ENCODE measurements at regions not wholly inside any gene's neighbourhood (a gene's known extent, or its start where the extent isn't known, plus 50 kb on each side); places are given as distances from the start of the nearest gene placed in this dataset.

DNA sequence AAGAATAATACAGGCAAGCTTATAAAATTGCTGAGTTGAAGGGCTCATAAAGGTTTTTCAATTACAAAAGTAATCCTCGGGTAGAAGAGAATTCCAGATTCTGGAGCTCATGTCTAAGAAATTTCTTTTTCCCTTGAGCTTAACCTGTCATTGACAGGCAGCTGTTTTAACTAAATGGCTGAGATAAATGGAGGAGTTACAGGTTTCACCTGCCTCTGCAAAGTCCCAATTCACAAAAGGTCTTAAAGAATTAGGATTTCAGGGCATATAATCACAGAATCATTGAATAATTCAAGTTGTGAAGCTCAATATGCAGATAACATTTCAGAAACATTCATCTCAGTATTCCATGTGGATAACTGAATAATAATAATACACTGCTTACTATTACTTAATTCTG is 660.1 kb upstream of the NRSN1 start:
- H3K4me3 ChIP-seq (ENCODE audit: insufficient read depth in 1 of 2, low read depth in 1 of 2, low read length in 2 of 2), result no peak overlapping the region

DNA sequence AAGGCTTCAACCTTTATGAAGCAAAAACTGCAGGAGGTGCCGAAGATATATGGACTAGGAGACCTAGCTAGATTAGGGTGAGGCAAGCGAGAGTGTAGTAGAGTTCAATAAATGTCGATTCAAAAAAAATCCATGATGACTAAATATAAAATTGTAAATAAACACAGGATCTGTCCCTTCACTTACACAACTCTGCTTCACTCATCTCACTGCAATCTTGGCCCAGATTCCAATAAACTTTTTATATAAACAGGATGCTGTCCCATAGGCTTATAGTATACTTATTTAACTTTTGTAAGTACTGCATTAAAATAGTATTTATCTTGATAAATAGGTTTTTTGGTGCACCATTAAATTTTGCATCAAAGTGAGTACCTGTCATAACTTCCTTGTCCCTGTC is 648.4 kb upstream of the NRSN1 start:
- Histone ChIP-seq H2AFZ (ENCODE audit: low read depth, low read length) (no peak overlapping the region), H2AK5ac (ENCODE audit: low read length, severe bottlenecking) (no peak overlapping the region), H3K36me3 (ENCODE audit: control insufficient read depth in 1 of 2, insufficient read depth in 2 of 2, low read depth in 1 of 2, low read length in 2 of 2) (no peaks in the 10 kb centered on the region), H3K23ac (ENCODE audit: low read length in 2 of 2) (no peak overlapping the region), H2BK15ac (ENCODE audit: low read depth, poor library complexity, severe bottlenecking) (no peak overlapping the region), H3K4me2 (ENCODE audit: low read length, poor library complexity, severe bottlenecking) (no peak overlapping the region), H3K4me3 (ENCODE audit: insufficient read depth in 1 of 2, low read depth in 1 of 2, low read length in 2 of 2) (no peak overlapping the region), H2BK12ac (ENCODE audit: low read length in 2 of 2) (no peak overlapping the region), H3K18ac (ENCODE audit: low read depth in 1 of 2, low read length in 2 of 2) (no peak overlapping the region), H3K27me3 (ENCODE audit: control insufficient read depth in 1 of 2, insufficient read depth in 1 of 2, low read length in 2 of 2) (no peaks in the 10 kb centered on the region), H3K9me3 (ENCODE audit: control insufficient read depth, low read length) (peaks cover 5% of the 10 kb centered on the region), H3K4me1 (ENCODE audit: control insufficient read depth, insufficient read depth, low read depth, low read length) (no peaks in the 10 kb centered on the region), H3K9ac (ENCODE audit: low read length) (no peak overlapping the region), H3K79me1 (replicated peaks; ENCODE audit: low read length, poor library complexity, severe bottlenecking) (no peaks in the 10 kb centered on the region), H3K27ac (ENCODE audit: low read length, poor library complexity, severe bottlenecking) (no peak overlapping the region), H2BK5ac (ENCODE audit: low read depth, low read length, poor library complexity, severe bottlenecking) (no peak overlapping the region), H4K8ac (ENCODE audit: low read length) (no peak overlapping the region), H4K91ac (ENCODE audit: low read length) (no peak overlapping the region), H3K4ac (ENCODE audit: low read depth in 1 of 2, low read length in 2 of 2) (no peak overlapping the region), H3K14ac (ENCODE audit: low read length in 2 of 2) (no peak overlapping the region), H2BK120ac (ENCODE audit: low read depth, low read length) (no peak overlapping the region)
- DNase-seq, result no peak
- 84% methylated on average over 3 of the region's 3 CpGs for WGBS

More for the DNA sequence above, 660.1 kb upstream of the NRSN1 start:
- Histone ChIP-seq H3K27me3 (ENCODE audit: control insufficient read depth in 1 of 2, insufficient read depth in 1 of 2, low read length in 2 of 2) (no peaks in the 10 kb centered on the region), H3K4me2 (ENCODE audit: low read length, poor library complexity, severe bottlenecking) (no peak overlapping the region), H3K4me1 (ENCODE audit: control insufficient read depth, insufficient read depth, low read depth, low read length) (no peaks in the 10 kb centered on the region), H2BK5ac (ENCODE audit: low read depth, low read length, poor library complexity, severe bottlenecking) (no peak overlapping the region), H3K36me3 (ENCODE audit: control insufficient read depth in 1 of 2, insufficient read depth in 2 of 2, low read depth in 1 of 2, low read length in 2 of 2) (no peaks in the 10 kb centered on the region), H3K23ac (ENCODE audit: low read length in 2 of 2) (no peak overlapping the region), H2BK120ac (ENCODE audit: low read depth, low read length) (no peak overlapping the region), H3K4ac (ENCODE audit: low read depth in 1 of 2, low read length in 2 of 2) (no peak overlapping the region), H3K14ac (ENCODE audit: low read length in 2 of 2) (no peak overlapping the region), H4K8ac (ENCODE audit: low read length) (no peak overlapping the region), H3K18ac (ENCODE audit: low read depth in 1 of 2, low read length in 2 of 2) (no peak overlapping the region), H3K27ac (ENCODE audit: low read length, poor library complexity, severe bottlenecking) (no peak overlapping the region), H2BK15ac (ENCODE audit: low read depth, poor library complexity, severe bottlenecking) (no peak overlapping the region), H2AK5ac (ENCODE audit: low read length, severe bottlenecking) (no peak overlapping the region), H3K79me1 (replicated peaks; ENCODE audit: low read length, poor library complexity, severe bottlenecking) (no peaks in the 10 kb centered on the region), H2BK12ac (ENCODE audit: low read length in 2 of 2) (no peak overlapping the region), H2AFZ (ENCODE audit: low read depth, low read length) (no peak overlapping the region), H3K9me3 (ENCODE audit: control insufficient read depth, low read length) (no peaks in the 10 kb centered on the region), H4K91ac (ENCODE audit: low read length) (no peak overlapping the region), H3K9ac (ENCODE audit: low read length) (no peak overlapping the region)
- WGBS, result 100% methylated on average over 1 of the region's 1 CpG
- no peak for DNase-seq

DNA sequence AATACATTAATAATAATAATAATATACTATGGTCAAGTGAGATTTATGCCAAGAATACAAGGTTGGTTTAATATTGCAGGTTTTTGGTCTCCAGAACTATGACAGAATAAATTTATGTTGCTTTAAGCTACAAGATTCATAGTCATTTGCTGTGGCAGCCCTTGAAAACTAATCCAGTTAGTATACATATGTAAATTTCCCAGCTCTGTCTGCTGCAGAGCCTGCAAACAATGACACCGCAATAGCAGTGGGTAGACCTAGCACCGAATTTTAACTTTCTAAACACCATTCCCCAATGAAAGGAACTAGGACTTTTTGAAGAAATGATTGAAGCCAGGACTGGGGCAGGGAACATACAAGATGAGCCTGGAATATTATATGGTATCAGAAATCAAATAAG is 647.7 kb upstream of the NRSN1 start:
- H2AK5ac ChIP-seq (ENCODE audit: low read length, severe bottlenecking), result no peak overlapping the region
- no peak overlapping the region for H2AFZ ChIP-seq (ENCODE audit: low read depth, low read length)
- DNase-seq, result no peak
- no peaks in the 10 kb centered on the region for H3K79me1 ChIP-seq (replicated peaks; ENCODE audit: low read length, poor library complexity, severe bottlenecking)
- peaks cover 5% of the 10 kb centered on the region for H3K9me3 ChIP-seq (ENCODE audit: control insufficient read depth, low read length)
- H3K4ac ChIP-seq (ENCODE audit: low read depth in 1 of 2, low read length in 2 of 2), result no peak overlapping the region
- no peak overlapping the region for H2BK120ac ChIP-seq (ENCODE audit: low read depth, low read length)
- H3K23ac ChIP-seq (ENCODE audit: low read length in 2 of 2), result no peak overlapping the region
- no peak overlapping the region for H3K14ac ChIP-seq (ENCODE audit: low read length in 2 of 2)
- H4K91ac ChIP-seq (ENCODE audit: low read length), result no peak overlapping the region
- H3K18ac ChIP-seq (ENCODE audit: low read depth in 1 of 2, low read length in 2 of 2), result no peak overlapping the region
- H3K27me3 ChIP-seq (ENCODE audit: control insufficient read depth in 1 of 2, insufficient read depth in 1 of 2, low read length in 2 of 2), result no peaks in the 10 kb centered on the region
- no peaks in the 10 kb centered on the region for H3K4me1 ChIP-seq (ENCODE audit: control insufficient read depth, insufficient read depth, low read depth, low read length)
- no peak overlapping the region for H2BK5ac ChIP-seq (ENCODE audit: low read depth, low read length, poor library complexity, severe bottlenecking)
- H2BK15ac ChIP-seq (ENCODE audit: low read depth, poor library complexity, severe bottlenecking), result no peak overlapping the region
- no peak overlapping the region for H3K9ac ChIP-seq (ENCODE audit: low read length)
- no peak overlapping the region for H4K8ac ChIP-seq (ENCODE audit: low read length)
- no peak overlapping the region for H3K4me2 ChIP-seq (ENCODE audit: low read length, poor library complexity, severe bottlenecking)
- H3K4me3 ChIP-seq (ENCODE audit: insufficient read depth in 1 of 2, low read depth in 1 of 2, low read length in 2 of 2), result no peak overlapping the region
- WGBS, result no CpG with 5 or more reads among the region's 2 CpGs
- H3K27ac ChIP-seq (ENCODE audit: low read length, poor library complexity, severe bottlenecking), result no peak overlapping the region
- no peak overlapping the region for H2BK12ac ChIP-seq (ENCODE audit: low read length in 2 of 2)
- H3K36me3 ChIP-seq (ENCODE audit: control insufficient read depth in 1 of 2, insufficient read depth in 2 of 2, low read depth in 1 of 2, low read length in 2 of 2), result no peaks in the 10 kb centered on the region

DNA sequence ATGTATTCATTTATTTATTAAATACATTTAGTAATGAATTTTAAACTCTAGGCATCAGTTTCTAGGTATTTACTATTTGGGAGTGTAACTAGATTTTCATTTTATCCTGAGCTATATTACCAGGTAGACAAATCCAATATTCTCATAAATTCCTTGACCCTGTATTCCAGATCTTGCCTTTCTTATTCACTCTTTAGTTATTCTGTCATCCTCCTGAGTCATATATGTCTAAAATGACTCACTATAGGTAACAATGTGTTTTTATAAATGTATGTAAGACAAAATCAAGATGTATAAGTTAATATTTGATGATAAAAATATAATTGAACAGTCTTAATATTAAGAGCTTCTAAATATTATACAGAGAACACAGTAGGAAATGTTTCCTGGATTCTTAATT is 642.1 kb upstream of the NRSN1 start:
- Histone ChIP-seq H3K4me3 (ENCODE audit: insufficient read depth in 1 of 2, low read depth in 1 of 2, low read length in 2 of 2) (no peak overlapping the region), H4K8ac (ENCODE audit: low read length) (no peak overlapping the region), H3K4me2 (ENCODE audit: low read length, poor library complexity, severe bottlenecking) (no peak overlapping the region), H3K36me3 (ENCODE audit: control insufficient read depth in 1 of 2, insufficient read depth in 2 of 2, low read depth in 1 of 2, low read length in 2 of 2) (no peaks in the 10 kb centered on the region), H2BK120ac (ENCODE audit: low read depth, low read length) (no peak overlapping the region), H3K18ac (ENCODE audit: low read depth in 1 of 2, low read length in 2 of 2) (no peak overlapping the region), H3K79me1 (replicated peaks; ENCODE audit: low read length, poor library complexity, severe bottlenecking) (no peaks in the 10 kb centered on the region), H2AFZ (ENCODE audit: low read depth, low read length) (no peak overlapping the region), H2BK15ac (ENCODE audit: low read depth, poor library complexity, severe bottlenecking) (no peak overlapping the region), H3K4me1 (ENCODE audit: control insufficient read depth, insufficient read depth, low read depth, low read length) (no peaks in the 10 kb centered on the region), H3K9ac (ENCODE audit: low read length) (no peak overlapping the region), H3K27ac (ENCODE audit: low read length, poor library complexity, severe bottlenecking) (no peak overlapping the region), H3K27me3 (ENCODE audit: control insufficient read depth in 1 of 2, insufficient read depth in 1 of 2, low read length in 2 of 2) (no peaks in the 10 kb centered on the region), H2AK5ac (ENCODE audit: low read length, severe bottlenecking) (no peak overlapping the region), H4K91ac (ENCODE audit: low read length) (no peak overlapping the region), H2BK5ac (ENCODE audit: low read depth, low read length, poor library complexity, severe bottlenecking) (no peak overlapping the region), H3K14ac (ENCODE audit: low read length in 2 of 2) (no peak overlapping the region), H3K4ac (ENCODE audit: low read depth in 1 of 2, low read length in 2 of 2) (no peak overlapping the region), H3K9me3 (ENCODE audit: control insufficient read depth, low read length) (no peaks in the 10 kb centered on the region), H2BK12ac (ENCODE audit: low read length in 2 of 2) (no peak overlapping the region), H3K23ac (ENCODE audit: low read length in 2 of 2) (no peak overlapping the region)
- no peak for DNase-seq
